ENCODE measurements at regions not wholly inside any gene's neighbourhood (a gene's known extent, or its start where the extent isn't known, plus 50 kb on each side); places are given as distances from the start of the nearest gene placed in this dataset.
"Not testable (repeated sequence)": the region's sequence is repeated elsewhere in the genome, so short reads cannot be mapped to it uniquely, and the experiment has no call there.

DNA sequence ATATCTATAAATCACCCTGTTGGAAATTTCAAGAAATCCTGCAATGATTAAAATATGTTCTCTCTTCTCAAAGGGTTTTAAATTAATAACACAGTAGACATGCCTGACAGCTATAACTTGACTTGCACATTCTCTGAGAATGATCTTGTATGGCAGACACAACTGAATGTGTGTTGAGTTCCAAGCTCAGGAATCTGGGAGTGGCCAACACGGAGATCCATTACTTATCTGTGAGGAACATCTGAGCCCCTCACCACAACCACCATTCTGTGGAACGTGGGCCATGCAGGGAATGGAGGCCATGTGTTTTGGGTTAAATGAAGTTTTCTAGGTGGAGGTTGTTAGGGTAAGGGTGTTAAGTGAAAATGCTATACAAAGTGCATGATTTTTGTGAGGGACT lies 105.3 kb upstream of the CHMP2B start:
- H3K36me3 Mint-ChIP-seq (ENCODE audit: low read depth) = no peaks in the 10 kb centered on the region
- H3K9me3 Mint-ChIP-seq (ENCODE audit: low read depth) = no peaks in the 10 kb centered on the region
- no peak for DNase-seq (ENCODE audit: low spot score)
- no peaks in the 10 kb centered on the region for H3K4me1 Mint-ChIP-seq (ENCODE audit: low read depth)
- TF ChIP-seq CTCF (IDR thresholded peaks at IDR 0.05) = no peak
- peaks cover 18% of the 10 kb centered on the region for H3K27me3 Mint-ChIP-seq (ENCODE audit: low read depth)
- H3K27ac Mint-ChIP-seq (ENCODE audit: unreplicated experiment) = no peak overlapping the region
- H3K4me3 Mint-ChIP-seq (ENCODE audit: unreplicated experiment) = no peak overlapping the region

DNA sequence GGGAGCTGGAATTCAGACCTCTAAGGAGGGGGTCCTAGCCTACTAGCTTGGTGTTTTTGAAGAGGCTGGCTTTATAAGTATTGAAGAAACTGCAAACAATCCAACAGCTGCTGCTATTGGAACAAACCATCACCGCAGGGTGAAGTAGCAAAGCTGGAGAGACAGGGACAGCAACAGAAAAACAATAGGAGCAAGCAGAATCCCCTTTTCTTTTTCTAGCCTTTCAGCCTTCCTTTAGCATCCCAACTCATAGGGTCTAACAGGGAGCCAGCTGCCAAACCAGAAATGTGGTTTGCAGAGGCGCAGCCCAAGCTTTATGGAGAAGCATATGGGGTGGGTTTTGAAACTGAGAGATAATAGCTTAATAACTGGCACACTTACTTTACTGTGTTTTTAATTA lies 106.2 kb upstream of the CHMP2B start:
- no peak for TF ChIP-seq CTCF (IDR thresholded peaks at IDR 0.05)
- Mint-ChIP-seq H3K27me3 (ENCODE audit: low read depth) (peaks cover 18% of the 10 kb centered on the region), H3K4me1 (ENCODE audit: low read depth) (no peaks in the 10 kb centered on the region), H3K27ac (ENCODE audit: unreplicated experiment) (no peak overlapping the region), H3K36me3 (ENCODE audit: low read depth) (no peaks in the 10 kb centered on the region), H3K9me3 (ENCODE audit: low read depth) (no peaks in the 10 kb centered on the region), H3K4me3 (ENCODE audit: unreplicated experiment) (no peak overlapping the region)
- DNase-seq (ENCODE audit: low spot score) = no peak

DNA sequence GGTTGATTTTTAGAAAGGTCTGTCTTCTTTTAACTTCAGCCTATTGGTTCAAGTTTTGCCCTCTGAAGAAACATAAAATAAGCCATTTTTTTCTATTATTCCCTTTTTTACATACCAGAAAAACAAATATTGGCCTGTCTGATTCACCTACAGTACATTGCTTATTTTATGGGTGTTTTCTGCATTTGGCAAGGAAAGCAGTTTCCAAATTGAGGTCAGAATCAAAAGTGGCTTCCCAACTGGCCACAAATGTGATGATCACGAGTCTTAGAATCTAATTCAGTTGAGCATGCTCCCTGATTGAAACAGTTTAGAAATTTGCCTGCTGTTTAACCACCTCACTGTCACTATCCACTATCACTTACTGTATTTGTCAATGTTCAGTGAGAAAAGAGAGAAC lies 106.9 kb upstream of the CHMP2B start:
- DNase-seq (ENCODE audit: low spot score) = no peak

GRCh38 chr3:87109465-87109864 lies 117.6 kb upstream of the CHMP2B start:
- H3K4me3 Mint-ChIP-seq (ENCODE audit: unreplicated experiment) = no peak overlapping the region
- no peaks in the 10 kb centered on the region for H3K9me3 Mint-ChIP-seq (ENCODE audit: low read depth)
- H3K27ac Mint-ChIP-seq (ENCODE audit: unreplicated experiment) = no peak overlapping the region
- peaks cover 35% of the 10 kb centered on the region for H3K27me3 Mint-ChIP-seq (ENCODE audit: low read depth)
- TF ChIP-seq CTCF (IDR thresholded peaks at IDR 0.05) = no peak
- no peak for DNase-seq (ENCODE audit: low spot score)
- no peaks in the 10 kb centered on the region for H3K4me1 Mint-ChIP-seq (ENCODE audit: low read depth)
- H3K36me3 Mint-ChIP-seq (ENCODE audit: low read depth) = no peaks in the 10 kb centered on the region

More for the DNA sequence above, 106.9 kb upstream of the CHMP2B start:
- peaks cover 18% of the 10 kb centered on the region for H3K27me3 Mint-ChIP-seq (ENCODE audit: low read depth)
- no peaks in the 10 kb centered on the region for H3K4me1 Mint-ChIP-seq (ENCODE audit: low read depth)
- no peaks in the 10 kb centered on the region for H3K9me3 Mint-ChIP-seq (ENCODE audit: low read depth)
- no peak overlapping the region for H3K27ac Mint-ChIP-seq (ENCODE audit: unreplicated experiment)
- no peak for TF ChIP-seq CTCF (IDR thresholded peaks at IDR 0.05)
- H3K36me3 Mint-ChIP-seq (ENCODE audit: low read depth) = no peaks in the 10 kb centered on the region
- H3K4me3 Mint-ChIP-seq (ENCODE audit: unreplicated experiment) = no peak overlapping the region

- Mint-ChIP-seq H3K27me3 (ENCODE audit: low read depth) (peaks cover 22% of the 10 kb centered on the region), H3K4me1 (ENCODE audit: low read depth) (no peaks in the 10 kb centered on the region), H3K27ac (ENCODE audit: unreplicated experiment) (no peak overlapping the region), H3K36me3 (ENCODE audit: low read depth) (no peaks in the 10 kb centered on the region), H3K4me3 (ENCODE audit: unreplicated experiment) (no peak overlapping the region), H3K9me3 (ENCODE audit: low read depth) (no peaks in the 10 kb centered on the region)
- no peak for DNase-seq (ENCODE audit: low spot score)
- TF ChIP-seq CTCF (IDR thresholded peaks at IDR 0.05) = no peak
Observed at GRCh38 chr3:87101861-87102625, 111.1 kb upstream of the VGLL3 start.

- not testable (repeated sequence) for DNase-seq (ENCODE audit: low spot score); H3K36me3 Mint-ChIP-seq (ENCODE audit: low read depth); H3K27ac Mint-ChIP-seq (ENCODE audit: unreplicated experiment); H3K4me1 Mint-ChIP-seq (ENCODE audit: low read depth); H3K4me3 Mint-ChIP-seq (ENCODE audit: unreplicated experiment)
- Mint-ChIP-seq H3K27me3 (ENCODE audit: low read depth) (peaks cover 30% of the 10 kb centered on the region), H3K9me3 (ENCODE audit: low read depth) (peaks cover 11% of the 10 kb centered on the region)
Observed at GRCh38 chr3:87097733-87098132, 106.8 kb upstream of the VGLL3 start.
